Upper lobe of right lung (tissue), 1 donor: ENCODE measurements at regions not wholly inside any gene's neighbourhood (a gene's known extent, or its start where the extent isn't known, plus 50 kb on each side); places are given as distances from the start of the nearest gene placed in this dataset.
"Not testable (repeated sequence)": the region's sequence is repeated elsewhere in the genome, so short reads cannot be mapped to it uniquely, and the experiment has no call there.

Source experiments
- ATAC-seq: fragments of 200-7000 bp; cut with Tn5 transposase; one replicate; pipeline ENCODE4 v1.9.1; 2020; ENCODE audit warnings: mild to moderate bottlenecking, moderate library complexity
- DNase-seq: peaks from one replicate; pipeline ENCODE4 v3.0.0-alpha.2; 2020
- H3K27ac ChIP-seq: fragments of 200-600 bp; one replicate; pipeline ENCODE4 v1.8.0; 2022
- H3K27me3 ChIP-seq: fragments of 200-600 bp; one replicate; pipeline ENCODE4 v1.8.0; 2022; ENCODE audit warnings: mild to moderate bottlenecking
- H3K36me3 ChIP-seq: fragments of 200-600 bp; one replicate; pipeline ENCODE4 v1.8.0; 2022
- H3K4me1 ChIP-seq: fragments of 200-600 bp; one replicate; pipeline ENCODE4 v1.8.0; 2022
- H3K4me3 ChIP-seq: fragments of 200-600 bp; one replicate; pipeline ENCODE4 v1.8.0; 2022; ENCODE audit warnings: mild to moderate bottlenecking
- H3K9me3 ChIP-seq: fragments of 200-600 bp; one replicate; pipeline ENCODE4 v1.8.0; 2022
- CTCF ChIP-seq: fragments of 200-600 bp; IDR thresholded peaks from one replicate; pipeline ENCODE4 v1.8.0; 2022; ENCODE audit warnings: antibody characterized with exemption
- intact Hi-C: fragments of 100-400 bp; cut with DNase I; formaldehyde crosslinking; loops from one replicate; pipeline ENCODE4 v1.11.0; 2022
- donor health status: DM: no; HTN: yes; CAD: no; lungs with severe emphysema.

GRCh38 chr3:176619833-176620232 is 577.4 kb downstream of the TBL1XR1 start:
- no peak for DNase-seq
- H3K4me1 ChIP-seq = no peaks in the 10 kb centered on the region
- TF ChIP-seq CTCF = no peak
- no peaks in the 10 kb centered on the region for H3K36me3 ChIP-seq
- ATAC-seq = no peak
- intact Hi-C loops = no loop called here
- H3K27ac ChIP-seq = no peak overlapping the region
- H3K4me3 ChIP-seq = no peak overlapping the region
- H3K9me3 ChIP-seq = no peaks in the 10 kb centered on the region
- no peaks in the 10 kb centered on the region for H3K27me3 ChIP-seq

- intact Hi-C loops = no loop called here
- DNase-seq (no peak), ATAC-seq (no peak)
- no peaks in the 10 kb centered on the region for H3K27me3 ChIP-seq
- H3K9me3 ChIP-seq = no peaks in the 10 kb centered on the region
- H3K4me1 ChIP-seq = no peaks in the 10 kb centered on the region
- no peak overlapping the region for H3K27ac ChIP-seq
- H3K4me3 ChIP-seq = no peak overlapping the region
- no peaks in the 10 kb centered on the region for H3K36me3 ChIP-seq
- TF ChIP-seq CTCF = no peak
Observed at GRCh38 chr3:176615826-176616225, 581.5 kb downstream of the TBL1XR1 start.

- H3K27ac ChIP-seq = no peak overlapping the region
- intact Hi-C loops = no loop called here
- DNase-seq (no peak), ATAC-seq (no peak)
- H3K27me3 ChIP-seq = no peaks in the 10 kb centered on the region
- TF ChIP-seq CTCF = no peak
- H3K36me3 ChIP-seq = no peaks in the 10 kb centered on the region
- no peaks in the 10 kb centered on the region for H3K9me3 ChIP-seq
- H3K4me3 ChIP-seq = no peak overlapping the region
- no peaks in the 10 kb centered on the region for H3K4me1 ChIP-seq
Observed at GRCh38 chr3:176611703-176612102, 585.6 kb downstream of the TBL1XR1 start.

GRCh38 chr3:176609361-176609760 is 587.9 kb downstream of the TBL1XR1 start:
- Histone ChIP-seq H3K9me3 (no peaks in the 10 kb centered on the region), H3K4me3 (no peak overlapping the region), H3K27me3 (no peaks in the 10 kb centered on the region), H3K4me1 (no peaks in the 10 kb centered on the region), H3K36me3 (no peaks in the 10 kb centered on the region), H3K27ac (no peak overlapping the region)
- intact Hi-C loops = no loop called here
- DNase-seq (no peak), ATAC-seq (no peak)
- no peak for TF ChIP-seq CTCF

GRCh38 chr3:176605553-176605952 is 591.7 kb downstream of the TBL1XR1 start:
- H3K4me1 ChIP-seq, DNase-seq, H3K9me3 ChIP-seq, H3K27ac ChIP-seq, H3K36me3 ChIP-seq, ATAC-seq, H3K4me3 ChIP-seq, intact Hi-C loops, H3K27me3 ChIP-seq: not testable (repeated sequence)

GRCh38 chr3:176595307-176595706 is 602.0 kb downstream of the TBL1XR1 start:
- Histone ChIP-seq H3K27ac (no peak overlapping the region), H3K4me1 (no peaks in the 10 kb centered on the region), H3K4me3 (no peak overlapping the region), H3K9me3 (no peaks in the 10 kb centered on the region), H3K36me3 (no peaks in the 10 kb centered on the region), H3K27me3 (no peaks in the 10 kb centered on the region)
- DNase-seq (no peak), ATAC-seq (no peak)
- no peak for TF ChIP-seq CTCF
- intact Hi-C loops = no loop called here
